ENCODE measurements at regions not wholly inside any gene's neighbourhood (a gene's known extent, or its start where the extent isn't known, plus 50 kb on each side); places are given as distances from the start of the nearest gene placed in this dataset.

GRCh38 chr12:13425766-13426165 is 229.2 kb downstream of the EMP1 start:
- TF ChIP-seq CTCF (IDR thresholded peaks at IDR 0.05), result no peak
- TF ChIP-seq POLR2AphosphoS5 (IDR thresholded peaks at IDR 0.05), result no peak
- no peak for TF ChIP-seq POLR2A (IDR thresholded peaks at IDR 0.05)
- no peak for TF ChIP-seq EP300 (IDR thresholded peaks at IDR 0.05)
